Neural progenitor cell (in vitro differentiated cells): ENCODE measurements at regions not wholly inside any gene's neighbourhood (a gene's known extent, or its start where the extent isn't known, plus 50 kb on each side); places are given as distances from the start of the nearest gene placed in this dataset.

Experiments
- CTCF ChIP-seq: fragments of 200-600 bp; sonication (generic); IDR thresholded peaks from 2 replicates; pipeline ENCODE4 v1.5.1; 2017; ENCODE audit warnings: antibody characterized with exemption, mild to moderate bottlenecking
- EZH2 ChIP-seq: fragments of 200-600 bp; sonication (generic); IDR thresholded peaks from 2 replicates; pipeline ENCODE4 v1.6.1; 2017; ENCODE audit warnings: antibody characterized with exemption, mild to moderate bottlenecking, moderate library complexity
- EZH2phosphoT487 ChIP-seq: fragments of 200-600 bp; sonication (generic); IDR thresholded peaks from 2 replicates; pipeline ENCODE4 v1.6.1; 2017; ENCODE audit warnings: antibody characterized with exemption

- no peak for TF ChIP-seq CTCF
- no peak for TF ChIP-seq EZH2phosphoT487
- TF ChIP-seq EZH2: no peak
Observed at GRCh38 chr2:16151651-16152050, 211.3 kb downstream of the MYCN start.
